Stomach (tissue), 4 donors: ENCODE measurements at regions not wholly inside any gene's neighbourhood (a gene's known extent, or its start where the extent isn't known, plus 50 kb on each side); places are given as distances from the start of the nearest gene placed in this dataset.

ENCODE experiments used
- EP300 ChIP-seq: sonication (generic); formaldehyde crosslinking; IDR thresholded peaks from one replicate; pipeline ENCODE4 v1.6.1; 2017; ENCODE audit warnings: antibody characterized with exemption
- TF ChIP-seq, protein P1 (sequence below), 7 experiments: fragments of 450-650 bp in 4 of 7; fragments of 200-600 bp in 3 of 7; sonication (generic) in 3 of 7; IDR thresholded peaks; one replicate each; pipeline ENCODE4 v1.5.1; 2016 to 2019; ENCODE audit warnings: antibody characterized with exemption in 7 of 7, control low read depth in 2 of 7, mild to moderate bottlenecking in 1 of 7

DNA sequence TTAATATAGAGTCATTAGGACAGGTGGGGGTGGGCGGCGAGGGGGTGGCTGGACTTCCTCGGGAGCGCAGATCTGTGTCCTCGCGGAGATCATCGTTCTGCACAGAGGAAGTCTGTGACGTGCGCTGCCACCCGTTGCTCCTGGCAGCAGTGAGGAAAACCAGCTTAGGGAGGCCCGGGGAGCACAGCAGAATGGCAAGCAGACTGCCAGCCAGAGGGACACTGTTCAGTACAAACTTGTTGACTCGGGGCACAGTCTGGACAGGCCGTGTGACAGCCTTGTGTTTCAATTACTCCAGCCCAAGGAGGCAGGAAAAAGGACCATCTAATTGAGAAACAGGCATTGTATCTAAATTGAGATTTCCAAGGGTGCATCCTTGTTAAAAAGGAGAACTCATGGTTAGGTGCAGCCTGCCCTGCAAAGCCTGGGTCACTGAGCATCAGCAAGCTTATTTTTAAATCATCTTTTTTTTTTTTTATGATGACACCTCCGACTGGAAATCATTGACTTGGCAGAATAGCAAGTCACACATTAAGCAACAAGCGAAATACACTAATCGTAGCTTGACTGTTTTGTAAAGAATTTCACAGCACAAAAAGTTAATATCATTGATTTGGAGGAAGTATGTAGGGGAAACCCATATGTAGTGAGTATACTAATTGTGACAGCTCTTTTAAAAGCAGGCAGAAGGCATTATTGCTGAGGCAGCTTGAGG is 512.0 kb upstream of the FAT1 start:
- TF ChIP-seq, protein P1, sequence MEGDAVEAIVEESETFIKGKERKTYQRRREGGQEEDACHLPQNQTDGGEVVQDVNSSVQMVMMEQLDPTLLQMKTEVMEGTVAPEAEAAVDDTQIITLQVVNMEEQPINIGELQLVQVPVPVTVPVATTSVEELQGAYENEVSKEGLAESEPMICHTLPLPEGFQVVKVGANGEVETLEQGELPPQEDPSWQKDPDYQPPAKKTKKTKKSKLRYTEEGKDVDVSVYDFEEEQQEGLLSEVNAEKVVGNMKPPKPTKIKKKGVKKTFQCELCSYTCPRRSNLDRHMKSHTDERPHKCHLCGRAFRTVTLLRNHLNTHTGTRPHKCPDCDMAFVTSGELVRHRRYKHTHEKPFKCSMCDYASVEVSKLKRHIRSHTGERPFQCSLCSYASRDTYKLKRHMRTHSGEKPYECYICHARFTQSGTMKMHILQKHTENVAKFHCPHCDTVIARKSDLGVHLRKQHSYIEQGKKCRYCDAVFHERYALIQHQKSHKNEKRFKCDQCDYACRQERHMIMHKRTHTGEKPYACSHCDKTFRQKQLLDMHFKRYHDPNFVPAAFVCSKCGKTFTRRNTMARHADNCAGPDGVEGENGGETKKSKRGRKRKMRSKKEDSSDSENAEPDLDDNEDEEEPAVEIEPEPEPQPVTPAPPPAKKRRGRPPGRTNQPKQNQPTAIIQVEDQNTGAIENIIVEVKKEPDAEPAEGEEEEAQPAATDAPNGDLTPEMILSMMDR (IDR thresholded peaks at IDR 0.05), result no peak
- TF ChIP-seq EP300, result no peak
